Activated effector memory CD4-positive, alpha-beta T cell treated with Interleukin-2 at 50 U/mL for 16 hours (primary cell): ENCODE measurements at regions not wholly inside any gene's neighbourhood (a gene's known extent, or its start where the extent isn't known, plus 50 kb on each side); places are given as distances from the start of the nearest gene placed in this dataset.
"Not testable (repeated sequence)": the region's sequence is repeated elsewhere in the genome, so short reads cannot be mapped to it uniquely, and the experiment has no call there.

Experiments used
- DNase-seq: peaks from one replicate; pipeline ENCODE4 v3.0.0-alpha.2; 2020

- no peak for DNase-seq
Observed at GRCh38 chr2:231644426-231644825, 51.8 kb downstream of the TEX44 start.

GRCh38 chr2:231646476-231646875 lies 53.8 kb downstream of the TEX44 start:
- no peak for DNase-seq

- peak; percentile 9 for DNase-seq
Observed at GRCh38 chr2:231648579-231649174, 56.0 kb downstream of the TEX44 start.

- not testable (repeated sequence) for DNase-seq
Observed at GRCh38 chr2:231651561-231651960, 56.8 kb upstream of the PTMA start.

GRCh38 chr2:231655488-231655887 lies 52.8 kb upstream of the PTMA start:
- no peak for DNase-seq

GRCh38 chr2:231655894-231656293 lies 52.4 kb upstream of the PTMA start:
- no peak for DNase-seq
